ENCODE measurements at regions not wholly inside any gene's neighbourhood (a gene's known extent, or its start where the extent isn't known, plus 50 kb on each side); places are given as distances from the start of the nearest gene placed in this dataset.

DNA sequence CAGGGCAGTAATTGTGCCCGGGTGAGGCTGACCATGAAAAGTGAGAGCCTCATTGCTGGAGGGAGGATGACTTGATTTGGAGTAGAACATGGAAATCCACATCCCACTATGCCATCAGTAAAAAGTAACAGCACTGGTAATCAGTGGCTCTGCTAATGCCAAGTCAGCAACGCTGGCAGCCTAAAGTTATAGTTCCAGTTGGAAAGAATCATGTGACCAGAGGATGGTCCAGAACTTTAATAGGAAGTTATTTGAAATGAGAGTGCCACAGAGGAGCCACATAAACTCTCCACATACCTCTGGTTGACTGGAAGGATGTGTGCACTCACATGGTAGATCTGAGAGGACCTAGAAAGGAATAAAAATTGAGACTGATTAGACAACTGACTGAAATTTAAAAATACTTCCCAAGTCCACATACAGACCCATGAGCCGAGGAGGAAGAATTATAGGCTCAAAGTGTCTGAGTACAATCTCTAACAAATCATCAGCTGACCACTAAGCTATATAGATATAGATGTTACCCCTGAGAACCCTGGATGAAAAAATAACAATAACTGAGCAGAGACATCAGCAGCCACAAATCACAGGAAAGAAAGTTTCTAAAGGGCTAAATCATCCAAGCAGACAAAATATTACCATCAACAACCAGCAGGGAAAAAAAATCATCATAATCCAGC, 346.8 kb downstream of the STK39 start:
- Histone ChIP-seq H3K4me3 (ENCODE audit: low read depth, low read length, poor library complexity, severe bottlenecking) (no peak overlapping the region), H3K9me3 (ENCODE audit: low read length) (no peaks in the 10 kb centered on the region), H3K79me2 (ENCODE audit: insufficient read depth, low read depth, low read length) (no peaks in the 10 kb centered on the region), H2AFZ (ENCODE audit: low read length) (no peak overlapping the region), H3K36me3 (ENCODE audit: insufficient read depth, low read length) (no peaks in the 10 kb centered on the region), H3K4me1 (ENCODE audit: insufficient read depth, low read length, poor library complexity, severe bottlenecking) (no peaks in the 10 kb centered on the region), H3K4me2 (ENCODE audit: low read length) (no peak overlapping the region), H3K27ac (ENCODE audit: low read depth, low read length, poor library complexity, severe bottlenecking) (no peak overlapping the region), H3K9me2 (ENCODE audit: insufficient read depth, low read length) (no peaks in the 10 kb centered on the region), H4K20me1 (ENCODE audit: insufficient read depth, low read length) (no peaks in the 10 kb centered on the region)
- no peak for TF ChIP-seq EZH2phosphoT487 (IDR thresholded peaks at IDR 0.05; ENCODE audit: borderline replicate concordance, low read depth, low read length)
- TF ChIP-seq, protein P1, sequence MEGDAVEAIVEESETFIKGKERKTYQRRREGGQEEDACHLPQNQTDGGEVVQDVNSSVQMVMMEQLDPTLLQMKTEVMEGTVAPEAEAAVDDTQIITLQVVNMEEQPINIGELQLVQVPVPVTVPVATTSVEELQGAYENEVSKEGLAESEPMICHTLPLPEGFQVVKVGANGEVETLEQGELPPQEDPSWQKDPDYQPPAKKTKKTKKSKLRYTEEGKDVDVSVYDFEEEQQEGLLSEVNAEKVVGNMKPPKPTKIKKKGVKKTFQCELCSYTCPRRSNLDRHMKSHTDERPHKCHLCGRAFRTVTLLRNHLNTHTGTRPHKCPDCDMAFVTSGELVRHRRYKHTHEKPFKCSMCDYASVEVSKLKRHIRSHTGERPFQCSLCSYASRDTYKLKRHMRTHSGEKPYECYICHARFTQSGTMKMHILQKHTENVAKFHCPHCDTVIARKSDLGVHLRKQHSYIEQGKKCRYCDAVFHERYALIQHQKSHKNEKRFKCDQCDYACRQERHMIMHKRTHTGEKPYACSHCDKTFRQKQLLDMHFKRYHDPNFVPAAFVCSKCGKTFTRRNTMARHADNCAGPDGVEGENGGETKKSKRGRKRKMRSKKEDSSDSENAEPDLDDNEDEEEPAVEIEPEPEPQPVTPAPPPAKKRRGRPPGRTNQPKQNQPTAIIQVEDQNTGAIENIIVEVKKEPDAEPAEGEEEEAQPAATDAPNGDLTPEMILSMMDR (conservative IDR thresholded peaks at IDR 0.05; ENCODE audit: low read length), result no peak
- DNase-seq (ENCODE audit: low spot score), result no peak
- intact Hi-C loops (cut with micrococcal nuclease; ENCODE audit: unreplicated experiment), result no loop called here
- no TSS peak for BruUV-seq (replicated peaks)
- ChIA-PET CTCF (ENCODE audit: unreplicated experiment) (no interaction called here), POLR2A (interaction anchor here (0.7 kb wide), 1 partner anchor 27 kb away, joined by 3 read pairs; no protein-coding TSS in a partner anchor)

DNA sequence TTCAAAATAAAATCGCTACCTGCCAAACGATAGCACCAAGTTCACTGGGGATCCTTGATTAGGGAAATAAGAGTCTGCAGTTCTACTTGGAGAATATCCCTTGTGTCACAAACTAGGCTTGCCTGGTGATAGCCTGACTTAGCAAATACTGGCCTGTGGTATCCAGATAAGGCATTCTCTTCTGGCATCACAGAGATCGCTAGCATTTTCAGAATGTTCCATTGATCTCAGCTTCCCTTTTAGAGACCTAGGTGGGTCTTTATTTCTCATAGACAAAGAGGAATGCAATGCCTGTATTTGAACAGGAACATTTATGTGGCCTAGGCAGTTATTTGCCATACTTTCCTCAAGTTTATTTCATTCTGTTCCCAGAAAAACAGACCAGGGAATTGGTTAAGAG, 349.1 kb downstream of the STK39 start:
- Histone ChIP-seq H4K20me1 (ENCODE audit: insufficient read depth, low read length) (no peaks in the 10 kb centered on the region), H3K9me2 (ENCODE audit: insufficient read depth, low read length) (no peaks in the 10 kb centered on the region), H3K79me2 (ENCODE audit: insufficient read depth, low read depth, low read length) (no peaks in the 10 kb centered on the region), H3K27ac (ENCODE audit: low read depth, low read length, poor library complexity, severe bottlenecking) (no peak overlapping the region), H2AFZ (ENCODE audit: low read length) (no peak overlapping the region), H3K4me1 (ENCODE audit: insufficient read depth, low read length, poor library complexity, severe bottlenecking) (no peaks in the 10 kb centered on the region), H3K9me3 (ENCODE audit: low read length) (no peaks in the 10 kb centered on the region), H3K36me3 (ENCODE audit: insufficient read depth, low read length) (no peaks in the 10 kb centered on the region), H3K4me2 (ENCODE audit: low read length) (no peak overlapping the region), H3K4me3 (ENCODE audit: low read depth, low read length, poor library complexity, severe bottlenecking) (no peak overlapping the region)
- TF ChIP-seq, protein P1 (conservative IDR thresholded peaks at IDR 0.05; ENCODE audit: low read length), result no peak
- intact Hi-C loops (cut with micrococcal nuclease; ENCODE audit: unreplicated experiment), result no loop called here
- DNase-seq (ENCODE audit: low spot score), result no peak
- POLR2A ChIA-PET, result interaction anchor here (0.7 kb wide), 1 partner anchor 12 kb away, joined by 3 read pairs; no protein-coding TSS in a partner anchor
- CTCF ChIA-PET (ENCODE audit: unreplicated experiment), result no interaction called here
- no TSS peak for BruUV-seq (replicated peaks)

DNA sequence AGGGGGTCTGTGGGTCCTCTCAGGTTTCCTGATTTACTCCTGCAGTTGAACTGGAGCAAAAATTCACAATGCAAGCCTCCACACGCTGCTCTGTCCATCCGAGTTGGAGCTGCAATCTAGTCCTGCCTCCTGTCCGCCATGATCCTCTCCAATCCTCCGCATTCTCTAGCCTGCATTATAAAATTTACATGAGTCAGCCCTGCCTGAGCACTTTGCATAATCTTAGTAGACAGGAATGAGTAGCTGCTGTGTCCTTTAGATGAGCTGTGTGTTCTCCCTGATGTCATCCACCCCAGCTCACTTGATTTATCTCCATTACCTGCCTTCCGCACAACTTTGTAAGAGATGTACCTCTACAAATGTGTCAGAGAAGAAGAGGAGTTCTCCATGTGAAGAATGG, 355.6 kb downstream of the STK39 start:
- Histone ChIP-seq H3K9me2 (ENCODE audit: insufficient read depth, low read length) (no peaks in the 10 kb centered on the region), H3K27ac (ENCODE audit: low read depth, low read length, poor library complexity, severe bottlenecking) (no peak overlapping the region), H2AFZ (ENCODE audit: low read length) (no peak overlapping the region), H3K4me1 (ENCODE audit: insufficient read depth, low read length, poor library complexity, severe bottlenecking) (no peaks in the 10 kb centered on the region), H3K4me2 (ENCODE audit: low read length) (no peak overlapping the region), H3K79me2 (ENCODE audit: insufficient read depth, low read depth, low read length) (no peaks in the 10 kb centered on the region), H3K36me3 (ENCODE audit: insufficient read depth, low read length) (no peaks in the 10 kb centered on the region), H3K9me3 (ENCODE audit: low read length) (no peaks in the 10 kb centered on the region), H4K20me1 (ENCODE audit: insufficient read depth, low read length) (no peaks in the 10 kb centered on the region), H3K4me3 (ENCODE audit: low read depth, low read length, poor library complexity, severe bottlenecking) (no peak overlapping the region)
- ChIA-PET POLR2A (no interaction called here), CTCF (ENCODE audit: unreplicated experiment) (no interaction called here)
- no TSS peak for BruUV-seq (replicated peaks)
- TF ChIP-seq, protein P1 (conservative IDR thresholded peaks at IDR 0.05; ENCODE audit: low read length), result no peak
- no peak for TF ChIP-seq EZH2phosphoT487 (IDR thresholded peaks at IDR 0.05; ENCODE audit: borderline replicate concordance, low read depth, low read length)
- no peak for DNase-seq (ENCODE audit: low spot score)
- intact Hi-C loops (cut with micrococcal nuclease; ENCODE audit: unreplicated experiment), result no loop called here
